ENCODE measurements at regions not wholly inside any gene's neighbourhood (a gene's known extent, or its start where the extent isn't known, plus 50 kb on each side); places are given as distances from the start of the nearest gene placed in this dataset.

- TF ChIP-seq BRCA1 (IDR thresholded peaks at IDR 0.05; ENCODE audit: low read depth, low read length) (no peak), SAP30 (IDR thresholded peaks at IDR 0.05; ENCODE audit: insufficient read depth, insufficient replicate concordance, low read length) (no peak)
Measured at GRCh38 chr3:88408935-88409334, 259.2 kb downstream of the C3orf38 start (continued).

Measured in H1 (cell line).